HPDE6-E6E7 (cell line): ENCODE measurements at regions not wholly inside any gene's neighbourhood (a gene's known extent, or its start where the extent isn't known, plus 50 kb on each side); places are given as distances from the start of the nearest gene placed in this dataset.

Source experiments
- DNase-seq: peaks from one replicate; pipeline ENCODE4 v3.0.0; 2011; ENCODE audit warnings: missing footprints; ENCODE audit errors: extremely low spot score

DNA sequence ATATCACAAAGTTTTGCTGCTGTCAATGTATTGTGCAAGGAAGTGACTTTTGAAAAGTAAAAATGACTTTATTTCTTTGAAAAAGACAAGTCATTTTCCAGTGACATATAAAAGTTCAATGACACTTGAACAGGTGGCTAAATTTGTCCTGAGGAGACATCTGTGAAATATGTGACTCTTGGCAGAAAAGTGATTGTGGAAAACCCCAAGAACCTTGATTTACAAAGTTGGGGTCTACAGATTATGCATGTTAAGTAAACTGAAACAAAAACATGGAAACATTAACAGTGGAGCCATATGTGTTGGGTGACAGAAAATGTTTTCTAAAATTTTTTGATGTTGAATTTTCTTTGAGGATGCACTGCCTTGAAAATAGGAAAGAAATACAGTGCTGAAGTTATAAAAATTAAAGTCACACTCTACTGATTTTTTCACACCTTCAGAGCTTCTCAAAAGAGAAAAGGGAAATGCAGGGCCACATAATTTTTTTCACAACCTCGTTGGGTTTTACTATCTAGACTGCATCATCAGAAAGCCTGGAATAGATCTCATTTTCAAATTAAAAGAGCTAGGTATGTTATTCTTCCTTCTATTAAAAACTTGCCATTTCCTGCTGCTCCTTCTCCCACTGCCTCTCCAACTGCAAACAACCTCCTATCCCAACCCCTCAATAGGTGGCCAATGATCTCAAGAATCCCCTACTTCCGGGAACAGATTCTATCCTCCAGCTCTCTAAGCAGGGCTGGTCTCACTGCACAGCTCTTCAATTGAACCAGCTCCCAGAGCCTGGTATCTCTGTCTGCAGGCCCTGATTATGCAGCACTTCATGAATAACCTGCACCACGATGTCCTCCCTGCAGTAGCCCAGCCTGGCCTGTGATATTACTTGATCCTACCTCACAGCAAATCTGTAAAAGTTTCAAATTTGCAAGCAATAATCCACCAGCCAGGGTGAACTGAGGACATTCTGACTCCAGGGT lies 570.8 kb upstream of the CPEB2 start:
- DNase-seq = no peak

DNA sequence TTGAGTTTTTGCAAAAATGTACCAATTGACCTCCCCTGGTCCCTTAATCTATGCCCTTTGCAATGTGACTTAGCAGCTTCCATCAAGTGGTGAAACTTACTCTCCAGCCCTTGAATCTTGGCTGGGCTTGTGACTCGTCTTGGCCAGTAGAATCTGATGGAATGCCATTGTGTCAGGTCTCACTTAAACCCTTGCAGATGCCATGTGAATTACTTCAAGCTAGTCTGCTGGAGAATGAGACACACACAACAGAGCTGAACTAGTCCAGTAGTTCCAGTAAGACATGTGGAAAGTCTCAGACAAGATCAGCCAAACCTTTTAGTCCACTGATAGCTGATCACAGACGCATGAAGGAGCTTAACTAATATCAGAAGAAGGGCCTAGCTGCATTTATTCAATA lies 567.8 kb upstream of the CPEB2 start:
- no peak for DNase-seq

DNA sequence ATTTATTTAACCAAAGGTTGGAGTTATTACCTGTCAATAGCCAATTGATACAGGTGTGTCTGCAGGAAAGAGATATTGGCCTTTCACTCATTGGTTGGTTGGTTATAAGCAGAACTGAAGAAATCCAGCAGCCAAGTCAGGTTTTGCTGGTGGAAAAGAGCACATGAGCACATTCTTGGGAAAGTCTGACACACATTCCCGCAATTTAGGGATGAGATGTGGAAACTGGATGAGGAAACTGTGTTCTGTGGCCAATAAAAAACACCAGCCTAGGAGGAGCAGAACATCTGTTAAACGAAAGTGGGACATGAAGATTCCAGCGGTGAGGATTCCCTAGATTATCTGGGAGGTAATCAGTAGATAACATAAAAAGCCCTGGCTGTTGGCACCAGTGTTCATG lies 567.4 kb upstream of the CPEB2 start:
- no peak for DNase-seq

DNA sequence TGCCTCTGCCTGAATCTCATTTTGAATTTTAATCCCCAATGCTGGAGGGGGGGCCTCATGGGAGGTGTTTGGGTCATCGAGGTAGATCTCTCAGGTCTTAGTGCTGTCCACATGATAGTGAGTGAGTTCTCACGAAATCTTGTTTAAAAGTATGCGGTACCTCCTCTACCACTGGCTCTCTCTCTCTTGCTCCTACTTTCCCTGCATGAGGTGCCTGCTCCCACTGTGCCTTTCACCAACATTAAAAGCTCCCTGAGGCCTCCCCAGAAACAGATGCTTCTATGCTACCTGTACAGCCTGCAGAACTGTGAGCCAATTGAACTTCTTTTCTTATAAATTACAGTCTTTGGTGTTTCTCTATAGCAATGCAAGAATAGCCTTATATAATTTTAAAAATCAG lies 560.7 kb upstream of the CPEB2 start:
- no peak for DNase-seq

DNA sequence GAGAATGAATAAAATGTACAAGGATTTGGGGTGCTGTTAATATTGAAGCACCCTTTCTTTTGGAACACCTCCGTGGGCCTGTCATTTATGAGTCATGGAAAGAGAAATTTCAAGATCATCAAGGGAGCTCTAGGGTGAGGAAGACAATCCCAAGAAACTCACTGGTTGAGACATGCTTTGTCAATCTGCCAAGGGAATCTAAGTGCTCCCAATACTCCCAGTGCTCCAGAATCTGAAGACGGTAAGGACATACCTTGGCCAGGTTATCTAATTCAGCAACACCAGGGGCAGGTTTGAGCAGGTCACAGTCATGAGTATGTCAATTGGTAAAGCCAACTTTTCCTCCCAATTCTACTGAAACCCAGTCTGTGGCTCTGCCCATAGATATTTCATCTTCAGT lies 556.4 kb upstream of the CPEB2 start:
- DNase-seq = peak; percentile 3

DNA sequence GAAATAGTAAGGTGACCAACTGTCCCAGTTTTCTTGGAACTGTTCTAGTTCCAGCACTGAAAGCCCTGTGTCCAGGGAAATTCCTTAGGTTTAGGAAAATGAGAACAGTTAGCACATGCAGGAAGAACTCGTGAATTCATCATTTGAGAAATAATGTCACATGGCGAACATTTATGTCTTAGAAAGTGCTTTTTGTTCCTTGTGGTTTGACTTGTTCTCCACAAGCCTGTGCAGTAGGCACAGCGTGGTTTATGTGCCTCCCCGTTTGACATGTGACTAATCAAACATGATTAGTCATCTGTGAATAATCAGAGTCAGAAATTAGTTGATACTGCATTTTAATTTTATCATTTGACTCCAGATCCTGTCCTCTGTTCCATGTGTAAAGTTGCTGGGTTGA lies 556.0 kb upstream of the CPEB2 start:
- DNase-seq = peak; percentile 6

DNA sequence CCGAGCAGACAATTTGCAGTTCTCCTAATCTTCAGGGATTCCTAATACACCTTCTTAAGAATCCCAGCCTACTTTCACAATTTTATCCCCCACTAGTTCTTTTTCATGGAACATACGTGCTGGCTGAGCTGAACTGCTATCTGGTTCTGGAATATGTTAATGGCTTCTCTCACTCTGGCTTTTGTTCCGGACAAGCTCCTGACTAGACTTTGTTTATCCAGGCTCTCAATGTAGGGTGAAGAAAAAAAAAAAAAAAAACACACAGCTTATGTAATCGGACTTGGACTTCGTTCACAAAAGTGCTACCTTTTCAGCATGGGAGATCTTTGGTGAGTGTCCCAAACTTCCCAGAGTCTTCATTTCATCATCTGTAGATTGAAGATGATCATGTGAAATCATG lies 555.4 kb upstream of the CPEB2 start:
- no peak for DNase-seq

DNA sequence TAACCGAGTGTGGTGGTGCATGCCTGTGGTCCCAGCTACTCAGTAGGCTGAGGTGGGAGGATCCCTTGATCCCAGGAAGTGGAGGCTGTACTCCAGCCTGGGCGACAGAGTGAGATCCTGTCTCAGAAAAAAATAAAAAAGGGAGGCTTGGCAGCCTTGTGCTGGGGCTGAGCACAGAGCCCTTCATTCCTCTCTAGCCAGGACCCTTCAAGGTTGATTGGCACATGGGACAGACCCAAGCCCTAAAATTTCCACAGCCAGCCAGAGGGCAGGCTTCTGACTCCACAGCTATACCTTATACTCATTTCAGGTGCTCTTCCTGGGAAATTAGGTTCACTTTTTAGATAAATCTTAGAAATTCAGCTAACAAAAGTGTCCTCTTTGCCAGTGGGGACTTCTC lies 553.0 kb upstream of the CPEB2 start:
- no peak for DNase-seq

DNA sequence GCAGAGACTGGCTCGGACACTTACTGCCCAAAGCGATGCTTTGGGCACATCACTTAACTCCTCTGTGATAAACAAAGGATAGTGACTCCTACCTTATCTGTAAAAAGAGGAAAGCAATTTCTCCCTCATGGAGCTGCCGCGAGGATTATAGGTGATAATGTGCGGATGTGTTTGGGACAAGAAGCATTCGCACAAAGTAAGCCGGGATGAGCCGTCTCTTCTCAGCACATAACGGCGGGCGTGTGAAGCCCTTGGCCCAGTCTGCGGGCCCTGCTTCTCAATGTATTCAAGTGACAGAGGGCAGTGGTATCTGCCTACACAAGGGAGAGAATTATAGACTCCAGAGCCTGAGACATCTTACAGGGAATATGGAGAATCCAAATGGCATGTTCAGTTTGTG lies 550.3 kb upstream of the CPEB2 start:
- DNase-seq = no peak

DNA sequence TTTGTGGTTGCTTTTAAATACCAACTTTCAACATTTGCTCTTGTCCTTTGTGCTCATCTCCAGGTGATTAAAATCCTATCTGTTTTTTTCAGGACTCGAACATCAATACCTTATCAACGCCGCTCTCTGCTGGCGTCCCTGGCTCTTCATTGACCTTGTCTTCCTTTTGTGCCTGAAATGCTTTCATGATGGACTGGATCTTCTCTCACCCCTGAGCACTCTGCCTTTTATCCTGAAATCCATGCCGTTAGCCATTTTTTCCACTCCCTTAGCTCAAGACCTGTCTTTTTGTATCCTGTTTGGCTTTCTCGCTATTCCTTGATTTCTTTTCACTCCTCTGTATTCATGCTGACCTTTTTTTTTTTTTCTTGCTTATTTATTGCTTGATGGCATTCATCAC lies 549.5 kb upstream of the CPEB2 start:
- no peak for DNase-seq

DNA sequence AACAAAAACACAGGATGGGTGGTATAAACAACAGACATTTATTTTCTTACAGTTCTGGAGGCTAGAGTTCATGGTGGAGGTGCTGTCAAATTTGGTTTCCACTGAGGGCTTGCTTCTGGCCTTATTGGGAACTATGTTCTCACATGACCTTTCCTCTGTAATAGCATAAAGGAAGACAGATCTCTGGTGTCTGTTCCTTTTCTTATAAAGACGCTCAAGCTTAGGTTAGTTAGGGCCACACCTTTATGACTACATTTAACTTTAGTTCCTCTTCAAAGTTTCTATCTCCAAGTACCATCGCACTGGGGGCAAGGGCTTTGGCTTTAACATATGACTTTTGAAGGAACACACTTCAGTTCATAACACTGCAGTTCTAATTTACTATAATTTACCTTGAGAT lies 543.8 kb upstream of the CPEB2 start:
- DNase-seq = no peak

DNA sequence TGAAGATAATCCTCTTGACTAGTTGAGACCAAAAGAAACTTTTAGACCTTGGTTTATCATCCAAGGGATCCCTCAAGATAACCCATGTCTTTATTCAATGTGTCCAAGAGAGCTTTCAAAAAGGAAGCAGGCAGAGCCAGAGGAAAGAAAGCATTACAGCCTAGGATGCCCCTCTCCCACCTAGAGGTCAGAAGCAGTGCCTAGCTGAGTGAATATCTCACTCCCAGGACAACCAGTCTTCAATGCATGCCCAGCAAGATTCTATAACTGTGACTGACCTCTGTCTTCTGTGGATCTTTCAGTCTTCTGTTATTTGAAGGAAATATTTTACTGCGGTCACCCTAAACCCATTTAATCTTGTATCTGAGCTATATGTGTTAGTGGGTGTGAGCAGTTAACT lies 537.2 kb upstream of the CPEB2 start:
- DNase-seq = no peak

DNA sequence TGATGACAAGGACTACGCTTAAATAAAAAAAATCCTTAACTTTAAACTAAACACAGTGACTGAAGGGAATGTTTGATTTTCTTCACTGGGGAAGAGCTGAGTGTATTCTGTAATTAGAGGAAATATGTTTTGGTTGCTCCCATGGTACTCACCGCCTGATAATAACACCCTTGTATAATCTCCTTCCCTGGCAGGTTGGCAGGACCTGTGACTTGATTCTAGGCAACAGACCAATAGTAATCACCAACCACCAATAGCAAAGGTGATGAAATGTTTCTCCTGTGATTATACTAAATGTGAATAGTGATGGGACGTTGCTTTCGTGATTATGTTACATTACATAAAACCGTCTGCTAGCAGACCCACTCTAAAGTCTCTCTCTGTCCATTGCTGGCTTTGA lies 536.8 kb upstream of the CPEB2 start:
- no peak for DNase-seq

DNA sequence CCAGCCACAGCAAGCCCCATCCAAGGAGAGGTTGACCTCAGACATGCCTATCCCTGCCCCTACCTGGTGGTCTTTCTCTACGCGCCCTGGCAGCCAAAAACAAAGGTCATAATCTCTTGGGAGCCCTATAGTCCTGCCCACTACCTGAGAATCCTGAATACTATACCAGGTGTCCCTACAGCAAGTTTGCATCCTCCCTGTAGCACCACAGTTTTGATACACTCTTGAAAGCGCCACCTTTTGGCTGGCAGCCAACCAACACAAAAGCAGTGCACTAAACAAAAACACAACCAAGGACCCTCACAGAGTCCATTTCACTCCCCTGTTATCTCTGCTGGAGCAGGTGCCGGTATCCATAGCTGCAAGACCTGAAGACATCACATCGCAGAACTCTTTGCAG lies 523.8 kb upstream of the CPEB2 start:
- no peak for DNase-seq

DNA sequence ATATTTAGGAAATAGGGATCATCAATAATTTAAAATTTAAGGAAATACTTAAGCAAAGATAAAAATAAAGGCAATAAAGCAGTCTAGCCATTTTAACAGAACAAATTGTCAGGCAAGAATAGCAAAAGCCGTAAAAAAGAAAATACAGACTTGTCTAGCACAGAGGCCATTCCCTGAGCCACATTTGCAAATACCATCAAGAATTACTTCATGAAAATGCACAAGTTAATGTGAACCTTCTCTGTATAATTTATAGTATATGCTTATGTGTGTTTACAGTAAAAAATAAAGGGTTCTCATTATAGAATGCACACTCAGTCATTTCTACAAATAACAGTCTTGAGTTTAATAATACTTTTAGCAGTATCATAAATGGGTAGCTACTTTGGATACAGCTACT lies 505.9 kb upstream of the CPEB2 start:
- no peak for DNase-seq

DNA sequence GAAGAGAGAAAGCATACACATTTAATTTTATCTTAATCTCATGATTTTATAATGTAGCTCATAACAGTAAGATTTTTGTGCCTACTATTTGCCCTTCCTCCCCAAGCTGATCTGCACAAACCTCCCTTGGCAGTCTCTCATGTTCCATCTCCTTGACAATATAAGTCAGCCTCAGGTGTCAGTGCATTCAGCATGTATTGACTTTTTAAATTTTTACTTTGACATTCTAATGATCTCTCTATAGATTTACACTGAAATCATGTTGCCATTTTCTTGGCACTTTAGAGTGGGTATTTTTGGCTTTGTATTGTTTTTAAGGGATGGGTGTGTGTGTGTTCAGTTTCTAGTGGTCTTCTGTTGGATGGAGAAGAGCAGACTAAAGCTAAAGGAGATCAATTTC lies 505.3 kb upstream of the CPEB2 start:
- no peak for DNase-seq

DNA sequence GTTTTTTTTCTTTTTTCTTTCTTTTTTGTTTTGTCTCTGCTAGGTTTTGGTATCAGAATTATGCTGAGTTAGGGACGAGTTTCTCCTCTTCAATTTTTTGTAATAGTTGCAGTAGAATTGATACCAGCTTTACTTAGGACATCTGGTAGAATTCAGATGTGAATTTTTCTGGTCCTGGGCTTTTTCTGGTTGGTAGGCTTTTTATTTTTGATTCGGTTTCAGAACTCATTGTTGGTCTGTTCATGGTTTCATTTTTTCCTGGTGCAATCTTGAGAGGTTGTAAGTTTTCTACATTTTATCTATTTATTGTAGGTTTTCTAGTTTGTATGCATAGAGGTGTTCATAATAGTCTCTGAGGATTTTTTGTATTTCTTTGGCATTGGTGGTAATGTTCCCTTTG lies 498.1 kb upstream of the CPEB2 start:
- no peak for DNase-seq

DNA sequence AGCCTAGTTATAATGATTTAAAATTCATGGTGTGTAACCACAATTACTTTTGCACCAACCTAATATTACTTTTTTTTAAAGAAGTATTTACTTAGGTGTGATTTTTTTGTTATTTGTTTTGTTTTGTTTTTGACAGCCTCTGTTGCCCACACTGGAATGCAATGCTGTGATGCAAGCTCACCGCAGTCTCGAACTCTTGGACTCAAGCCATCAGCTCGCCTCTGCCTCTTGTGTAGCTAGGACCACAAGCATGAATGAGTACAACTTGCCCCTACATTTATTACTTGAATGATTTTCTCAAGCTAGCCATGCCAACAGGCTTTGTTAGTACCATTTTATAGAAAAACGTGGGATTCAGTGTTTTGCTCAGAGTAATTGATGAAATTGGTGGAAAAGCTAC lies 488.8 kb upstream of the CPEB2 start:
- DNase-seq = no peak

DNA sequence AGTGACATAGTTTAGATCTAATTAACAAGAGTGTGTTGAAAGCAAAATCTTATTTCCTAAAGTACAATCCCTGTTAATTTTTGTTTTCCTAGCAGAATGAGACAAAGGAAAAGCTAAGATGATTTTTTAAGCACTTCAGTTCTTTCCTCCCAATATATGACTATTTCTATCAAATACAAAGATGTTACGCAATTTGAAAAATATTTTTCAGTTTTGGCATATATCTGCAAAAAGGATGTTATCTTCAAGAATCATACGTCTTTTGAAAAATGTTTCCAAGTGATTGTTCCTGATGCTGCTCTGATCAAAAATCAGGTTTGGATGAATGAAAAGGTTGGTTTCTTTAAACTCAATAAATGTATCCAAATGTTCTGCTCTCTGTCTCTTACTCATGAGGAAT lies 486.7 kb upstream of the CPEB2 start:
- no peak for DNase-seq

DNA sequence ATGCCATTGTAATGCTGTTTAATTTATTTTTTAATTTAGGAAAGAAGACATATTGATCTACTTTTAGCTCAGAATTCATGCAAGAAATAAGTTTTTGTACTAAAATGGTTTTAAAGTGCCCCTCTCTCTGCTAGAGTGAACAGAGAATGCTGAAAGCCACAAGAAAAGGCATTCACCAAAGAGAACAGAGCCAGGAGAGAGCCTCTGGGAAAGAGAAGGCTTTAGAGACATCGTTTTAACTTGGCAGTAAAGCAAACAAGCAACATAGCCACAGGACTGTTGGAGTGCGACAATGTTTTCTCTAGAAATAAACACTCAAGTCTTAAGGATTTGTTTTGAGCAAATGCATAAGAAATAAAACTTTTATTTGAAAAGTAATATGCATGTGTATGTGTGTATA lies 484.1 kb upstream of the CPEB2 start:
- DNase-seq = no peak

DNA sequence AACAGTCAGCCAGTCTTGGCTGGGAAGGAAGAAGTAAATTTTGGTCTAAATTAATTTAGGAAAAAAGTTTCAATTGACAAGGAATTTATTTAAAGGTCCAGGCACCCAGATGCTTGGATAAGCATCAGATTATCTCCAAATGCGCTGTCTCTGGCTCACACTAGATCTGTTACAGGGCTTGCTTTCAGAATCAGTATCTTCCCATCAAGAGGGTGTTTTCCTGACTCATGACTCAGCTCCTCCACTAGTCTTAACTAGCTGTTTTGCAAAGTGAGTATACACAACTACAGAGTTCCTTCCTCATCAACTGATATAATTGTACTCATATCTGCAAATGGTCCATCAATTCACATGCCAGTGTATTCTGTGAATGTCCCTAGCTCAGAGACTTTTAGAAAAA lies 482.1 kb upstream of the CPEB2 start:
- no peak for DNase-seq

DNA sequence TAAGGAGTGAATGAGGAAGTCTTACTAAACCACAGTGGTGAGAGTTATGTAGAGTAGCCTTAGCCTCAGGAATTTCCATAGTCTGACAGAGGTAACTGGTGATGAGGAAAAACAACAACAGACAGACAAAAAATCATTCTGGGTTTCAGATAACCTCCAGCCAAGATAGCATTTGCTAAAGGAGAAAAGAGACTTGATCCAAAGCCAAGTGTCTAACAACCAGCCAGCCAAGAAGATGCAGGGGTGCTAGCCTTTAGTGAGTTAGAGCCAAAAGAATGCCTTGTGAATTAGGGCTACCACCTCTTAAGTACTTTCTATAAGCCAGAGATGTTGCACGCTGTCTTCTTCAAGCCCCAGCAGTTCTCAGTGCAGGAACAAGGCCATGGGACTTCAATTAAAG lies 478.0 kb upstream of the CPEB2 start:
- no peak for DNase-seq

DNA sequence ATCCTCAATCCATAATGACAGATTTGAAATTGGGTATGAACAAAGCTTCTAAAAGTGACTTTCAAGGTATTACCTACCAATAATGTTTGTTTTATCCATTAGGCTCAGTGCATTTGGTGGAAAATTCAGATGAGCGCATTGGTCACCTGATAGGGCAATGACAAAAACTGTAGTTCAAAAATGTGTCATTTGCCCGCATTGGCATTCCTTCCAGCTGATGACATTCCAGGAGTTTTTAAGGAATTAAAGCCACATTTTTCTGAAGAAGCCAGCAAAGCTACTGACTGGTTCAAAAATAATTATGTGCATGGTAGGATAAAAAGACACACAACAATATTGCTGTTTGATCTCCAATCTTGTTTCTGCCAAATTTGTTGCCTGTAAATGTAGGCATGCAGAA lies 473.4 kb upstream of the CPEB2 start:
- DNase-seq = no peak

DNA sequence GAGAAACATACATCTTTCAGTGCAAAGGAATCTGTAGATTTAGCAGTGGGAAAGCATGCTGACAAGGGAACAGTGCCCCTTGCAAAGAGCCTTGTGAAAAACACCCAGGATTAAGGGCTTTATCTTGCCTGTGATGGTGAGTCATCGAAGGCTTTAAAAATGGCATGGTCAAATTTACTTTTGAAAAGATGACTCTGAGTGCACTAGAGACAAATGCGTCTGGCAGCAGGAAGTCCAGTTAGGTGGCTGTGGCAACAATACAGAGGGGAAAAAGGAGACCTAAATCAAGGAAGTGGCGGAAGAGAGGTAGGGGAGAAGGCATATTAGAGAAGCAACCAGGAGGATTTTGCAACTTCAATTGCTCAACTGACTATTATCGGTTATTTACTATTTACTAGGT lies 472.6 kb upstream of the CPEB2 start:
- DNase-seq = no peak
